RWPE2 (cell line): ENCODE measurements at regions not wholly inside any gene's neighbourhood (a gene's known extent, or its start where the extent isn't known, plus 50 kb on each side); places are given as distances from the start of the nearest gene placed in this dataset.

ENCODE experiments used
- ATAC-seq: fragments of 200-7000 bp; cut with Tn5 transposase; 3 replicates; pipeline ENCODE4 v1.9.1; 2021; ENCODE audit warnings: low read depth
- DNase-seq: peaks from one replicate; pipeline ENCODE4 v3.0.0-alpha.2; 2020; ENCODE audit warnings: low spot score
- H3K27ac ChIP-seq: fragments of 450-650 bp; 2 replicates; pipeline ENCODE4 v1.5.1; 2017; ENCODE audit warnings: mild to moderate bottlenecking; ENCODE audit not compliant: poor library complexity, severe bottlenecking
- H3K27me3 ChIP-seq: fragments of 250-450 bp; sonication (Bioruptor Pico); 2 replicates; pipeline ENCODE4 v1.5.1; 2021; ENCODE audit warnings: mild to moderate bottlenecking, moderate library complexity; ENCODE audit not compliant: insufficient read depth, poor library complexity, severe bottlenecking
- H3K36me3 ChIP-seq: fragments of 250-450 bp; sonication (Bioruptor Pico); 2 replicates; pipeline ENCODE4 v1.5.1; 2020; ENCODE audit warnings: low read depth, mild to moderate bottlenecking, moderate library complexity
- H3K4me1 ChIP-seq: fragments of 250-450 bp; sonication (Bioruptor Pico); 2 replicates; pipeline ENCODE4 v1.5.1; 2021; ENCODE audit warnings: mild to moderate bottlenecking, moderate library complexity; ENCODE audit not compliant: insufficient read depth, poor library complexity, severe bottlenecking
- H3K4me3 ChIP-seq: fragments of 250-450 bp; sonication (Bioruptor Pico); 2 replicates; pipeline ENCODE4 v1.5.1; 2021; ENCODE audit warnings: mild to moderate bottlenecking, moderate library complexity; ENCODE audit not compliant: severe bottlenecking
- H3K9me3 ChIP-seq: fragments of 250-450 bp; sonication (Bioruptor Pico); 2 replicates; pipeline ENCODE4 v1.5.1; 2021; ENCODE audit warnings: mild to moderate bottlenecking, moderate library complexity; ENCODE audit not compliant: severe bottlenecking
- TF ChIP-seq, protein P1 (sequence below): fragments of 450-650 bp; IDR thresholded peaks from one replicate; pipeline ENCODE4 v1.5.1; 2017; ENCODE audit warnings: mild to moderate bottlenecking, moderate library complexity; ENCODE audit not compliant: poor library complexity, severe bottlenecking

DNA sequence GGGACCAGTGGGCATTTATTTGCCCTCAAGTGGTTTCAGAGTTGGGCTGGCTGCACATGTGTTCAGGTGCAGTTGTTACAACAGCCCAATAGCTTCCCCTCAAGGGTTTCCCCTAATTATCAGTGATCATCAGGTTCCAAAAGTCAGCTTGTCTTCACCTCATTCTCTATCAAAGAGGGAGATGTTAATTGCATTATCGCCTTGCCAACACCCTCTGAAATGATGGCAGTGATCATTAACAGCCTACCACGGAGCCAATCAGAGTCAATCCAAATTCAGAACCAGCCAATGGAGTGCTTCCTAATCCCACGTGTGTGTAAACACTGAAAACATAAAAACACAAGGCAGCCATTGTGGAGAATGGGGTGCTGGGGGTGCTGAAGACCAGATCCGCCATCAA lies 248.4 kb upstream of the ZNF507 start:
- TF ChIP-seq, protein P1, sequence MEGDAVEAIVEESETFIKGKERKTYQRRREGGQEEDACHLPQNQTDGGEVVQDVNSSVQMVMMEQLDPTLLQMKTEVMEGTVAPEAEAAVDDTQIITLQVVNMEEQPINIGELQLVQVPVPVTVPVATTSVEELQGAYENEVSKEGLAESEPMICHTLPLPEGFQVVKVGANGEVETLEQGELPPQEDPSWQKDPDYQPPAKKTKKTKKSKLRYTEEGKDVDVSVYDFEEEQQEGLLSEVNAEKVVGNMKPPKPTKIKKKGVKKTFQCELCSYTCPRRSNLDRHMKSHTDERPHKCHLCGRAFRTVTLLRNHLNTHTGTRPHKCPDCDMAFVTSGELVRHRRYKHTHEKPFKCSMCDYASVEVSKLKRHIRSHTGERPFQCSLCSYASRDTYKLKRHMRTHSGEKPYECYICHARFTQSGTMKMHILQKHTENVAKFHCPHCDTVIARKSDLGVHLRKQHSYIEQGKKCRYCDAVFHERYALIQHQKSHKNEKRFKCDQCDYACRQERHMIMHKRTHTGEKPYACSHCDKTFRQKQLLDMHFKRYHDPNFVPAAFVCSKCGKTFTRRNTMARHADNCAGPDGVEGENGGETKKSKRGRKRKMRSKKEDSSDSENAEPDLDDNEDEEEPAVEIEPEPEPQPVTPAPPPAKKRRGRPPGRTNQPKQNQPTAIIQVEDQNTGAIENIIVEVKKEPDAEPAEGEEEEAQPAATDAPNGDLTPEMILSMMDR = no peak
- Histone ChIP-seq H3K4me3 (no peak overlapping the region), H3K4me1 (no peaks in the 10 kb centered on the region), H3K27ac (no peak overlapping the region), H3K36me3 (no peaks in the 10 kb centered on the region), H3K27me3 (no peaks in the 10 kb centered on the region), H3K9me3 (no peaks in the 10 kb centered on the region)
- DNase-seq (no peak), ATAC-seq (no peak)

DNA sequence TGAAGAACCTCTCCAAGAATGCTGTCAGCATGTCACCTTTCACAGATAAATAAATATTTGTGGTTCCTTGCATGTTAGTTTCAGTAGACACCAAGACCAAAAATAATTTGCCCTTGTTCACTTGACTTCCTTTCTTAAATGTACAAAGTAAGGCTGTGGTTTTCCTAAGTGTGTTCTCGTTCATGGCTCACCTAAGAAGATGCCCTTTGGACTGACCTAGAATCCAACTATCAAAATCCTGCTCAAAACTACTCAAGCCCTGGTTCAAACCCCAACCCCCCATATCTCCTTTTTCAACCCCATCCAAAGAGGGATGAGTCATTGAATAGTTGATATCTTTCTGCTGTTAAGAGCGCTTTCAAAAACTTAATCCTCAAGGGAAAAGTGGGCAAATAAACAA lies 247.8 kb upstream of the ZNF507 start:
- DNase-seq = no peak

DNA sequence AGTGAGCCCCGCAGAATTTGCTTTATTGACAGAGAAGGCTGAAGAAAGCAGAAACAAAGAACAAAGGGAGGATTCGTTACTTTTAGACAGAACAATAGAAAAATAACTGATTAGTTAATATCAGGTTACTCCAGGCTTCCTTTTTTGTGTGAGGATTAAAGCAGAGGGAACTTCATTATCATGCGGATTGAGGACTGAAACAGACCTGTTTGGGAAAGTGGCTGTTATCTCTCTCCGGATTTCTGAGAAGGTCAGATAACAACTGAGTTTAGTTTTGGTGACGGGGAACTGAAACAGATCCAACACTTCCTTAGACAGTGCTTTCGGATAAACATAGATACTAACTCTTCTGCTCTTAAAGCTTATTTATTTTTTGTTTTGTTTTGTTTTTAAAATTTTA lies 246.4 kb upstream of the ZNF507 start:
- TF ChIP-seq, protein P1 = no peak
- DNase-seq (no peak), ATAC-seq (no peak)
- no peaks in the 10 kb centered on the region for H3K36me3 ChIP-seq
- no peak overlapping the region for H3K4me3 ChIP-seq
- H3K27me3 ChIP-seq = no peaks in the 10 kb centered on the region
- no peak overlapping the region for H3K27ac ChIP-seq
- H3K4me1 ChIP-seq = peaks cover 1% of the 10 kb centered on the region
- H3K9me3 ChIP-seq = no peaks in the 10 kb centered on the region

More for the DNA sequence above, 247.8 kb upstream of the ZNF507 start:
- Histone ChIP-seq H3K27me3 (no peaks in the 10 kb centered on the region), H3K4me1 (no peaks in the 10 kb centered on the region), H3K4me3 (no peak overlapping the region), H3K9me3 (no peaks in the 10 kb centered on the region), H3K36me3 (no peaks in the 10 kb centered on the region), H3K27ac (no peak overlapping the region)
- no peak for ATAC-seq
- TF ChIP-seq, protein P1 = no peak

DNA sequence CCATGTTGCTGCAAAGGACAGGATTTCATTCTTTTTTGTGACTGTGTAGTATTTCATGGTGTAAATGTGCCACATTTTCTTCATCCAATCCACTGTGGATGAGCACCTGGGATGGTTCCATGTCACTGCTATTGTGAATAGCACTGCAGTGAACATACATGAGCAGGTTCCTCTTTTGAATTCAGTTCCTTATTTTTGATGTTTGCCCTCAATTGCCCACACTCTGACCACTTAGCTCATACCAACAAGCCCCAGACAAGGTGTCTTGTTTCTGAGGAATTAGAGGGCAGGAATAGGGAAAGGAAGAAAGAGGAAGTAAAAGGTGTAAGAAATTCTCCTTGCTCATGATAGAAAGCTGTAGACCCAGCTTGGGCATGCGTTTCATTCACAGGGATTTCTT lies 244.2 kb upstream of the ZNF507 start:
- H3K4me3 ChIP-seq = no peak overlapping the region
- no peak for ATAC-seq
- no peaks in the 10 kb centered on the region for H3K36me3 ChIP-seq
- H3K27ac ChIP-seq = no peak overlapping the region
- TF ChIP-seq, protein P1 = no peak
- no peaks in the 10 kb centered on the region for H3K9me3 ChIP-seq
- peaks cover 5% of the 10 kb centered on the region for H3K4me1 ChIP-seq
- H3K27me3 ChIP-seq = no peaks in the 10 kb centered on the region
- DNase-seq = no peak

DNA sequence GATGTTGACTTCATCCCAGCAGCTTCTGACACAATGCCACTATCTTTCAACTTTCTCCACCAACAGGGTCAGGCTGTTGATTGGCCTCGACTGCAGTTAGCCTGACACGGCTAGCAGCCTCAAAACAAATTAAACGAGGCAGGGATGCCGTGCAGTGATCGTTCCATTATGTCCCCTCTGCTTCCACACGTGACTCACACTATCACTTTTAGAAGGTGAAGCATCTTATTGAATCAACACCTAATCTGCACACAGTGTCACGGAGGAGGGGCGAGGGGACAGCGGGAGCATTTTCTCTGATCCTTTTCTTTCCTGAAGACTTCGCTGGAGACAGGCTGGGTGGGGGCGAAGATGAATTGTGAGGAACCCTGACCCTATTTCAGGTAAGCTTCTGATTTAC lies 241.9 kb upstream of the ZNF507 start:
- H3K36me3 ChIP-seq = no peaks in the 10 kb centered on the region
- H3K27me3 ChIP-seq = no peaks in the 10 kb centered on the region
- ATAC-seq (no peak), DNase-seq (no peak)
- H3K4me3 ChIP-seq = no peak overlapping the region
- H3K4me1 ChIP-seq = peaks cover 5% of the 10 kb centered on the region
- TF ChIP-seq, protein P1 = no peak
- H3K27ac ChIP-seq = no peak overlapping the region
- H3K9me3 ChIP-seq = no peaks in the 10 kb centered on the region
